ENCODE measurements at regions not wholly inside any gene's neighbourhood (a gene's known extent, or its start where the extent isn't known, plus 50 kb on each side); places are given as distances from the start of the nearest gene placed in this dataset.

DNA sequence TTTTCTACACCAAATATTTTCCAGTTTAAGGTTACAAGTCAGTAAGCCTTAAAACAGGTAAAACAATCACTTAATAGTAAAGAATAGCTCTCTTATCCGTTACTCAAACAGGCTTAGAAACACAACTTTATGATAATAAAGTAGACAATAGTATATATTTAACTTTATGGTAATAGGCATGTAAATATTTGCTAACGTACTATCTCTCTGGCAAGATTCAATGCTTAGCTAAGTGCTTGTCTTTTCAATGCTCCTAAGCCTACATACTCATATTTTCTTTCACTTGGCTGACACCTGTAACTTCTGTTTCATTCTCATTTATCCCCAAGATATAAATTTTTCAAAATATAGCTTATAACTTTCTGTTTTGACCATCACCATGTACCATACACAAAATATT lies 358.2 kb downstream of the HTR1B start:
- no peak for TF ChIP-seq POLR2A (IDR thresholded peaks at IDR 0.05)
- TF ChIP-seq, protein P1, sequence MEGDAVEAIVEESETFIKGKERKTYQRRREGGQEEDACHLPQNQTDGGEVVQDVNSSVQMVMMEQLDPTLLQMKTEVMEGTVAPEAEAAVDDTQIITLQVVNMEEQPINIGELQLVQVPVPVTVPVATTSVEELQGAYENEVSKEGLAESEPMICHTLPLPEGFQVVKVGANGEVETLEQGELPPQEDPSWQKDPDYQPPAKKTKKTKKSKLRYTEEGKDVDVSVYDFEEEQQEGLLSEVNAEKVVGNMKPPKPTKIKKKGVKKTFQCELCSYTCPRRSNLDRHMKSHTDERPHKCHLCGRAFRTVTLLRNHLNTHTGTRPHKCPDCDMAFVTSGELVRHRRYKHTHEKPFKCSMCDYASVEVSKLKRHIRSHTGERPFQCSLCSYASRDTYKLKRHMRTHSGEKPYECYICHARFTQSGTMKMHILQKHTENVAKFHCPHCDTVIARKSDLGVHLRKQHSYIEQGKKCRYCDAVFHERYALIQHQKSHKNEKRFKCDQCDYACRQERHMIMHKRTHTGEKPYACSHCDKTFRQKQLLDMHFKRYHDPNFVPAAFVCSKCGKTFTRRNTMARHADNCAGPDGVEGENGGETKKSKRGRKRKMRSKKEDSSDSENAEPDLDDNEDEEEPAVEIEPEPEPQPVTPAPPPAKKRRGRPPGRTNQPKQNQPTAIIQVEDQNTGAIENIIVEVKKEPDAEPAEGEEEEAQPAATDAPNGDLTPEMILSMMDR (IDR thresholded peaks at IDR 0.05), result no peak
